Endothelial cell of umbilical vein (primary cell): ENCODE measurements at regions not wholly inside any gene's neighbourhood (a gene's known extent, or its start where the extent isn't known, plus 50 kb on each side); places are given as distances from the start of the nearest gene placed in this dataset.

Experiments
- BruUV-seq: library from RNA; stranded (reverse); fragments of 400-500 nt; replicated peaks from 2 replicates; lab custom pipeline; 2021; lab: Mats Ljungman, UMichigan
- CTCF ChIA-PET: fragments of 300-600, 350-600 bp; sonication (Branson Sonifier 250); formaldehyde crosslinking; loops from one replicate; lab custom pipeline; 2021; ENCODE audit warnings: antibody characterized with exemption, inconsistent platforms; lab: Charles Lee
- POLR2A ChIA-PET: fragments of 300-600, 350-600 bp; sonication (Branson Sonifier 250); formaldehyde crosslinking; loops from one replicate; lab custom pipeline; 2021; ENCODE audit warnings: antibody characterized with exemption, inconsistent platforms; lab: Charles Lee
- DNase-seq: peaks from one replicate; pipeline ENCODE4 v3.0.0-alpha.2; 2011; ENCODE audit warnings: low read depth, low spot score
- FAIRE-seq: peaks from 2 replicates; lab custom pipeline; 2011; peaks lifted over from hg19 to GRCh38; lab: Jason Lieb, UNC
- H2AFZ ChIP-seq: 2 replicates; pipeline ENCODE4 v1.6.0; 2012; ENCODE audit warnings: low read depth, low read length, control low read depth, inconsistent platforms
- H3K27ac ChIP-seq: 2 replicates; pipeline ENCODE4 v1.5.1; 2011; ENCODE audit warnings: low read depth, mild to moderate bottlenecking, control low read depth, low read length, moderate library complexity; ENCODE audit not compliant: insufficient read depth
- H3K27me3 ChIP-seq, 2 experiments: 2 replicates each; pipeline versions ENCODE4 v1.6.0 to v1.6.1; 2011; ENCODE audit warnings: low read length in 2 of 2, mixed read lengths in 1 of 2; ENCODE audit not compliant: control insufficient read depth in 2 of 2, insufficient read depth in 2 of 2
- H3K36me3 ChIP-seq, 2 experiments: 2 replicates in 1 of 2; 3 replicates in 1 of 2; pipeline ENCODE4 v1.5.1; 2011; ENCODE audit warnings: low read length in 2 of 2, mild to moderate bottlenecking in 1 of 2, moderate library complexity in 1 of 2; ENCODE audit not compliant: control insufficient read depth in 2 of 2, insufficient read depth in 2 of 2; ENCODE audit errors: extremely low read depth in 1 of 2
- H3K4me1 ChIP-seq: 3 replicates; pipeline ENCODE4 v1.5.1; 2011; ENCODE audit warnings: mild to moderate bottlenecking, low read length; ENCODE audit not compliant: control insufficient read depth, insufficient read depth; ENCODE audit errors: extremely low read depth
- H3K4me2 ChIP-seq: 2 replicates; pipeline ENCODE4 v1.6.1; 2011; ENCODE audit warnings: low read length, control low read depth, mixed read lengths; ENCODE audit not compliant: insufficient read depth
- H3K4me3 ChIP-seq, 3 experiments: fragments of 200-600 bp in 1 of 3; sonication (generic), shearing (Covaris generic) in 1 of 3; replicated peaks in 1 of 3; 2 replicates each; pipeline ENCODE4 v1.5.1; 2011 to 2016; ENCODE audit warnings: control low read depth in 3 of 3, low read length in 3 of 3, mild to moderate bottlenecking in 2 of 3, inconsistent platforms in 1 of 3, low read depth in 1 of 3, moderate library complexity in 1 of 3; ENCODE audit not compliant: insufficient read depth in 1 of 3
- H3K79me2 ChIP-seq: 2 replicates; pipeline ENCODE4 v1.6.0; 2012; ENCODE audit warnings: low read length, inconsistent platforms; ENCODE audit not compliant: control insufficient read depth, insufficient read depth
- H3K9ac ChIP-seq: replicated peaks from 2 replicates; pipeline ENCODE3; 2011; ENCODE audit warnings: low read length, control low read depth; ENCODE audit not compliant: insufficient read depth; ENCODE audit errors: extremely low read depth
- H3K9me1 ChIP-seq: replicated peaks from 3 replicates; pipeline ENCODE4 v1.6.0; 2011; ENCODE audit warnings: mild to moderate bottlenecking, low read length; ENCODE audit not compliant: control insufficient read depth, insufficient read depth; ENCODE audit errors: extremely low read depth
- H3K9me3 ChIP-seq: replicated peaks from 2 replicates; pipeline ENCODE4 v1.5.1; 2012; ENCODE audit warnings: low read length, inconsistent platforms; ENCODE audit not compliant: control insufficient read depth, insufficient read depth
- H4K20me1 ChIP-seq: replicated peaks from 2 replicates; pipeline ENCODE3; 2011; ENCODE audit warnings: mild to moderate bottlenecking, low read length; ENCODE audit not compliant: control insufficient read depth, insufficient read depth; ENCODE audit errors: extremely low read depth
- EZH2 ChIP-seq: IDR thresholded peaks from 2 replicates; pipeline ENCODE4 v1.6.1; 2012; ENCODE audit warnings: borderline replicate concordance, low read depth, mild to moderate bottlenecking, moderate library complexity, low read length, inconsistent platforms; ENCODE audit not compliant: severe bottlenecking
- FOS ChIP-seq: IDR thresholded peaks from 2 replicates; pipeline ENCODE4 v1.6.1; 2011; ENCODE audit warnings: mild to moderate bottlenecking, low read length, moderate library complexity, borderline replicate concordance; ENCODE audit not compliant: insufficient read depth
- GATA2 ChIP-seq: IDR thresholded peaks from 2 replicates; pipeline ENCODE4 v1.7.0; 2011; ENCODE audit warnings: low read depth, mild to moderate bottlenecking, moderate library complexity, mixed read lengths, low read length; ENCODE audit not compliant: insufficient read length, insufficient read depth
- JUN ChIP-seq: IDR thresholded peaks from 2 replicates; pipeline ENCODE4 v1.6.1; 2011; ENCODE audit warnings: borderline replicate concordance, low read depth; ENCODE audit not compliant: insufficient read length, insufficient read depth
- MYC ChIP-seq: IDR thresholded peaks from one replicate; pipeline ENCODE4 v1.6.1; 2011; ENCODE audit warnings: mild to moderate bottlenecking, low read depth, low read length
- POLR2A ChIP-seq: IDR thresholded peaks from 2 replicates; pipeline ENCODE4 v1.6.1; 2012; ENCODE audit warnings: low read depth, mild to moderate bottlenecking, control low read depth, low read length
- POLR2AphosphoS5 ChIP-seq: IDR thresholded peaks from 2 replicates; pipeline ENCODE4 v1.6.1; 2012; ENCODE audit warnings: low read depth, mild to moderate bottlenecking, control low read depth, low read length, moderate library complexity; ENCODE audit not compliant: insufficient read depth
- dilution Hi-C: fragments of 300-500 bp; cut with MboI; formaldehyde crosslinking; loops from one replicate; pipeline ENCODE4 v1.15.0; 2019; ENCODE audit warnings: low sequenced_read_pairs; ENCODE audit not compliant: extremely low pct_ligation_motif_present
- intact Hi-C: fragments of 100-400 bp; cut with micrococcal nuclease; formaldehyde crosslinking; loops from one replicate; pipeline ENCODE4 v1.10.0; 2022
- TF ChIP-seq, protein P1 (sequence below), 2 donors: IDR thresholded peaks; 1 replicate in 1 of 2; 2 replicates in 1 of 2; pipeline ENCODE4 v1.5.1; 2011; ENCODE audit warnings: low read length in 2 of 2, mild to moderate bottlenecking in 2 of 2, moderate library complexity in 2 of 2, control low read depth in 1 of 2, inconsistent platforms in 1 of 2, low read depth in 1 of 2; ENCODE audit not compliant: insufficient read depth in 1 of 2; ENCODE audit errors: extremely low read depth in 1 of 2
- TF ChIP-seq, protein P2 (sequence below): IDR thresholded peaks from 2 replicates; pipeline ENCODE4 v1.6.1; 2011; ENCODE audit not compliant: insufficient read depth, insufficient read length

DNA sequence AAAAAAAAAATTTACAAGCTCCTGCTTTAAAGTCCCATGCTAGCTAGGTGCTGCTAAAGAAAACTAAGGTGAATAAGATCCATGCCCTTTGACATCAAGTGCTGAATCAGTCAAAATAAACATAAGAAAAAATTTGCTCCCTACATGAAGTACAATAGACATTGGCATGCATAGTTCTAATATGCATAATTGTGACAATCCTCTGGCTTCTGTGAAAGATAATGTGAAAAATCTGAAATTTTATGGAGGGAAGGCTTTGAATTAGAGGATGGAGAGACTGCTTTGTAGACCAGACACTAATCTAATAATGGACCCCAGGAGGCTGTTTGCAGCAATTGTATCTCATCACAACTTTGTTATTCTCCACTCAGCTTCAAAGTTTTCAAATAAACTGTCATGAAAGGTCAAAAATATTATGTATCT, 127.9 kb upstream of the CDK1 start:
- ChIA-PET POLR2A (no interaction called here), CTCF (interaction anchor here (0.7 to 4.4 kb wide), 7 partner anchors 14 to 634 kb away, joined by 3 to 44 read pairs (median 6); no protein-coding TSS in a partner anchor)
- no peak overlapping the region for H3K9ac ChIP-seq
- no peaks in the 10 kb centered on the region for H3K27me3 ChIP-seq
- TF ChIP-seq POLR2AphosphoS5 (no peak), FOS (no peak), GATA2 (no peak), JUN (no peak), POLR2A (no peak), MYC (no peak), EZH2 (no peak)
- TF ChIP-seq, protein P1, sequence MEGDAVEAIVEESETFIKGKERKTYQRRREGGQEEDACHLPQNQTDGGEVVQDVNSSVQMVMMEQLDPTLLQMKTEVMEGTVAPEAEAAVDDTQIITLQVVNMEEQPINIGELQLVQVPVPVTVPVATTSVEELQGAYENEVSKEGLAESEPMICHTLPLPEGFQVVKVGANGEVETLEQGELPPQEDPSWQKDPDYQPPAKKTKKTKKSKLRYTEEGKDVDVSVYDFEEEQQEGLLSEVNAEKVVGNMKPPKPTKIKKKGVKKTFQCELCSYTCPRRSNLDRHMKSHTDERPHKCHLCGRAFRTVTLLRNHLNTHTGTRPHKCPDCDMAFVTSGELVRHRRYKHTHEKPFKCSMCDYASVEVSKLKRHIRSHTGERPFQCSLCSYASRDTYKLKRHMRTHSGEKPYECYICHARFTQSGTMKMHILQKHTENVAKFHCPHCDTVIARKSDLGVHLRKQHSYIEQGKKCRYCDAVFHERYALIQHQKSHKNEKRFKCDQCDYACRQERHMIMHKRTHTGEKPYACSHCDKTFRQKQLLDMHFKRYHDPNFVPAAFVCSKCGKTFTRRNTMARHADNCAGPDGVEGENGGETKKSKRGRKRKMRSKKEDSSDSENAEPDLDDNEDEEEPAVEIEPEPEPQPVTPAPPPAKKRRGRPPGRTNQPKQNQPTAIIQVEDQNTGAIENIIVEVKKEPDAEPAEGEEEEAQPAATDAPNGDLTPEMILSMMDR (IDR thresholded peaks at IDR 0.05; ENCODE audit: extremely low read depth in 1 of 2, insufficient read depth in 1 of 2, low read depth in 1 of 2, low read length in 2 of 2): no peak
- TF ChIP-seq, protein P2, sequence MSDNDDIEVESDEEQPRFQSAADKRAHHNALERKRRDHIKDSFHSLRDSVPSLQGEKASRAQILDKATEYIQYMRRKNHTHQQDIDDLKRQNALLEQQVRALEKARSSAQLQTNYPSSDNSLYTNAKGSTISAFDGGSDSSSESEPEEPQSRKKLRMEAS: no peak
- H3K27ac ChIP-seq: no peak overlapping the region
- no peaks in the 10 kb centered on the region for H3K4me1 ChIP-seq
- no peak for FAIRE-seq
- intact Hi-C loops (no loop called here), dilution Hi-C loops (no loop called here)
- no peaks in the 10 kb centered on the region for H3K36me3 ChIP-seq
- H3K9me1 ChIP-seq: no peaks in the 10 kb centered on the region
- no peaks in the 10 kb centered on the region for H3K9me3 ChIP-seq
- no TSS peak for BruUV-seq
- H2AFZ ChIP-seq: no peak overlapping the region
- no peak overlapping the region for H3K4me2 ChIP-seq
- no peak overlapping the region for H3K4me3 ChIP-seq
- no peak for DNase-seq
- no peaks in the 10 kb centered on the region for H3K79me2 ChIP-seq
- no peaks in the 10 kb centered on the region for H4K20me1 ChIP-seq
